Heart left ventricle (tissue), 16 donors: ENCODE measurements at regions not wholly inside any gene's neighbourhood (a gene's known extent, or its start where the extent isn't known, plus 50 kb on each side); places are given as distances from the start of the nearest gene placed in this dataset.

Experiments used
- ATAC-seq, 4 donors: fragments of 200-7000 bp; cut with Tn5 transposase; one replicate each; pipeline ENCODE4 v1.9.1; 2020 to 2022; ENCODE audit warnings: moderate library complexity in 4 of 4, mild to moderate bottlenecking in 3 of 4, moderate number of reproducible peaks in 1 of 4
- DNase-seq, 5 donors: peaks; one replicate each; pipeline ENCODE4 v3.0.0-alpha.2; 2020
- H3K27ac ChIP-seq, 12 donors: fragments of 200-600 bp; sonication (generic) in 4 of 12; one replicate each; pipeline versions ENCODE4 v1.5.0 to v1.8.0; 2016 to 2022; ENCODE audit warnings: mild to moderate bottlenecking in 2 of 12
- H3K27me3 ChIP-seq, 9 donors: fragments of 200-600 bp; sonication (generic) in 2 of 9; one replicate each; pipeline versions ENCODE4 v1.5.1 to v1.8.0; 2016 to 2022; ENCODE audit warnings: mild to moderate bottlenecking in 3 of 9
- H3K36me3 ChIP-seq, 9 donors: fragments of 200-600 bp; sonication (generic) in 2 of 9; one replicate each; pipeline versions ENCODE4 v1.5.0 to v1.8.0; 2018 to 2022; ENCODE audit warnings: mild to moderate bottlenecking in 2 of 9
- H3K4me1 ChIP-seq, 12 donors: fragments of 200-600 bp; sonication (generic) in 4 of 12; one replicate each; pipeline versions ENCODE4 v1.5.0 to v1.8.0; 2016 to 2022; ENCODE audit warnings: mild to moderate bottlenecking in 3 of 12
- H3K4me3 ChIP-seq, 12 donors: fragments of 200-600 bp; sonication (generic) in 4 of 12; one replicate each; pipeline versions ENCODE4 v1.5.0 to v1.8.0; 2017 to 2022; ENCODE audit warnings: mild to moderate bottlenecking in 9 of 12, moderate library complexity in 4 of 12
- H3K9me3 ChIP-seq, 12 donors: fragments of 200-600 bp; sonication (generic) in 4 of 12; one replicate each; pipeline versions ENCODE4 v1.5.0 to v1.8.0; 2016 to 2022; ENCODE audit warnings: mild to moderate bottlenecking in 1 of 12
- CTCF ChIP-seq, 12 donors: fragments of 200-600 bp; sonication (generic) in 4 of 12; IDR thresholded peaks; one replicate each; pipeline versions ENCODE4 v1.5.0 to v1.8.0; 2018 to 2022; ENCODE audit warnings: antibody characterized with exemption in 12 of 12, mild to moderate bottlenecking in 5 of 12
- POLR2A ChIP-seq, 2 donors: fragments of 450-650 bp; IDR thresholded peaks; one replicate each; pipeline ENCODE4 v1.6.1; 2017; ENCODE audit warnings: antibody characterized with exemption in 2 of 2, mild to moderate bottlenecking in 2 of 2, moderate library complexity in 2 of 2
- WGBS, 4 donors: extraction: QIAGEN DNeasy Blood & Tissue Kit in 2 of 4; methylation state at CpG; one replicate each; pipeline versions ENCODE4 v1.1.5 to v1.1.7; 2013 to 2018; 5-methylcytosine and 5-hydroxymethylcytosine counted together
- intact Hi-C, 10 donors: fragments of 100-400 bp; cut with DNase I; formaldehyde crosslinking; loops; one replicate each; pipeline versions ENCODE4 v1.11.1 to v1.14.2; 2022
- donor health status: ischemic (EF 13 %, LVEDD 7.1; RV severe dilation, severe dysfunction).
- donor health status: healthy with polysubstance abuse.
- donor health status: DM: no; HTN: yes; CAD: no.
- donor health status: DM: no; HTN: no; CAD: no.
- donor health status: ischemic (EF 25% LVEDD 6.9; RV normal size, moderate dysfunction).
- donor health status: ischemic (EF 25% LVEDD 5.7; RV mildly dilated, moderate dysfunction).
- donor health status: healthy.
- donor health status: DM: yes; HTN: yes; CAD: no.
- donor health status: ischemic (EF 35%, LVEDD 5.7; RV mildly dilated, moderate dysfunction).
- donor health status: nonischemic (EF 11% LVEDD 7.7; RV severe dilation, severe dysfunction).
- donor health status: DM: yes; HTN: yes; CAD: no.
- donor health status: PGD.
- donor health status: ischemic (EF 29% LVEDD 5.4; RV normal size, mild dysfunction).
- donor health status: nonischemic (EF 23%, LVEDD 6.1; RV moderate dilation, normal function).

GRCh38 chrX:21174439-21174838 lies 199.8 kb upstream of the CNKSR2 start:
- 50 to 92% (median 72%) methylated on average over 1 of the region's 1 CpG for WGBS, 4 donors
- H3K36me3 ChIP-seq, result no peaks in the 10 kb centered on the region
- no peaks in the 10 kb centered on the region for H3K27me3 ChIP-seq
- ATAC-seq, result no peak
- H3K9me3 ChIP-seq, result no peaks in the 10 kb centered on the region
- DNase-seq, result no peak
- no peaks in the 10 kb centered on the region for H3K4me1 ChIP-seq
- TF ChIP-seq POLR2A (IDR thresholded peaks at IDR 0.05) (no peak), CTCF (IDR thresholded peaks at IDR 0.05) (no peak)
- intact Hi-C loops, result no loop called here
- no peak overlapping the region for H3K4me3 ChIP-seq
- no peak overlapping the region for H3K27ac ChIP-seq

- H3K27me3 ChIP-seq, result no peaks in the 10 kb centered on the region
- no peaks in the 10 kb centered on the region for H3K36me3 ChIP-seq
- no peak overlapping the region for H3K27ac ChIP-seq
- H3K9me3 ChIP-seq, result no peaks in the 10 kb centered on the region
- no peak for DNase-seq
- WGBS, 4 donors, result 56 to 68% (median 63%) methylated on average over 5 of the region's 5 CpGs
- intact Hi-C loops, result no loop called here
- no peak for ATAC-seq
- H3K4me1 ChIP-seq, result no peaks in the 10 kb centered on the region
- TF ChIP-seq CTCF (IDR thresholded peaks at IDR 0.05), result no peak
- no peak for TF ChIP-seq POLR2A (IDR thresholded peaks at IDR 0.05)
- H3K4me3 ChIP-seq, result no peak overlapping the region
These were observed 197.2 kb upstream of the CNKSR2 start for GRCh38 chrX:21176921-21177571.

- no peak for TF ChIP-seq POLR2A (IDR thresholded peaks at IDR 0.05)
- TF ChIP-seq CTCF (IDR thresholded peaks at IDR 0.05), result no peak
- Histone ChIP-seq H3K27ac (no peak overlapping the region), H3K4me1 (no peaks in the 10 kb centered on the region), H3K9me3 (no peaks in the 10 kb centered on the region), H3K27me3 (no peaks in the 10 kb centered on the region), H3K4me3 (no peak overlapping the region), H3K36me3 (no peaks in the 10 kb centered on the region)
- DNase-seq (no peak), ATAC-seq (no peak)
- intact Hi-C loops, result no loop called here
- WGBS, 4 donors, result 63 to 79% (median 76%) methylated on average over 2 of the region's 2 CpGs
These were observed 192.9 kb upstream of the CNKSR2 start for GRCh38 chrX:21181232-21181853.

- Histone ChIP-seq H3K36me3 (no peaks in the 10 kb centered on the region), H3K4me1 (no peaks in the 10 kb centered on the region), H3K27me3 (no peaks in the 10 kb centered on the region), H3K9me3 (peaks cover 0 to 22% (median 0%) of the 10 kb centered on the region in 12 donors), H3K27ac (no peak overlapping the region), H3K4me3 (no peak overlapping the region)
- intact Hi-C loops, result no loop called here
- ATAC-seq, result no peak
- no peak for DNase-seq
- no peak for TF ChIP-seq CTCF (IDR thresholded peaks at IDR 0.05)
These were observed 181.0 kb upstream of the CNKSR2 start for GRCh38 chrX:21193196-21193595.
